WTC11 (cell line): ENCODE measurements at regions not wholly inside any gene's neighbourhood (a gene's known extent, or its start where the extent isn't known, plus 50 kb on each side); places are given as distances from the start of the nearest gene placed in this dataset.

Experiments
- ATAC-seq: fragments of 200-7000 bp; cut with Tn5 transposase; 2 replicates; pipeline ENCODE4 v1.10.0; 2021; ENCODE audit warnings: mild to moderate bottlenecking, moderate library complexity
- CTCF ChIA-PET: fragments of 300-600 bp; sonication (Branson Sonifier 250); formaldehyde crosslinking; loops from one replicate; lab custom pipeline; 2021; ENCODE audit warnings: antibody characterized with exemption; lab: Charles Lee
- POLR2A ChIA-PET: fragments of 350-600 bp; sonication (Branson Sonifier 250); formaldehyde crosslinking; loops from one replicate; lab custom pipeline; 2021; ENCODE audit warnings: antibody characterized with exemption; lab: Charles Lee
- DNase-seq: peaks from one replicate; pipeline ENCODE4 v3.0.0; 2021; ENCODE audit warnings: low spot score
- H3K27ac Mint-ChIP-seq: 2 replicates; pipeline ENCODE4 v1.8.0; 2021; ENCODE audit warnings: mixed read lengths
- H3K27me3 Mint-ChIP-seq: 2 replicates; pipeline ENCODE4 v1.8.0; 2021; ENCODE audit warnings: low read depth, mild to moderate bottlenecking, moderate library complexity, mixed read lengths
- H3K36me3 Mint-ChIP-seq: 2 replicates; pipeline ENCODE4 v1.8.0; 2021; ENCODE audit warnings: mixed read lengths
- H3K4me1 Mint-ChIP-seq: 2 replicates; pipeline ENCODE4 v1.8.0; 2022; ENCODE audit warnings: mixed read lengths
- H3K4me3 Mint-ChIP-seq: 2 replicates; pipeline ENCODE4 v1.8.0; 2021; ENCODE audit warnings: mild to moderate bottlenecking, moderate library complexity, mixed read lengths
- H3K9me3 Mint-ChIP-seq: 2 replicates; pipeline ENCODE4 v1.8.0; 2021; ENCODE audit warnings: mixed read lengths
- ATF1 ChIP-seq: sonication (generic); formaldehyde crosslinking; IDR thresholded peaks from 2 replicates; pipeline ENCODE4 v1.8.1; 2023; ENCODE audit warnings: mild to moderate bottlenecking, moderate library complexity, missing genetic modification reagents
- CBFB ChIP-seq: sonication (generic); formaldehyde crosslinking; IDR thresholded peaks from 2 replicates; pipeline ENCODE4 v1.8.1; 2022; ENCODE audit warnings: mild to moderate bottlenecking, low read depth, missing genetic modification reagents
- ELF4 ChIP-seq: sonication (generic); formaldehyde crosslinking; IDR thresholded peaks from 2 replicates; pipeline ENCODE4 v1.8.1; 2022; ENCODE audit warnings: low read depth, mild to moderate bottlenecking, moderate library complexity, missing genetic modification reagents
- ETV6 ChIP-seq: sonication (generic); formaldehyde crosslinking; IDR thresholded peaks from 2 replicates; pipeline ENCODE4 v1.8.1; 2022; ENCODE audit warnings: mild to moderate bottlenecking, missing genetic modification reagents
- FOXK1 ChIP-seq: sonication (generic); formaldehyde crosslinking; IDR thresholded peaks from 2 replicates; pipeline ENCODE4 v1.8.0; 2022; ENCODE audit warnings: mild to moderate bottlenecking, moderate library complexity, missing genetic modification reagents
- GRHL2 ChIP-seq: fragments of 250-450 bp; sonication (Bioruptor Pico); IDR thresholded peaks from 2 replicates; pipeline ENCODE4 v1.8.0; 2022; ENCODE audit warnings: mild to moderate bottlenecking, moderate library complexity; ENCODE audit not compliant: insufficient replicate concordance, severe bottlenecking
- KAT7 ChIP-seq: sonication (generic); formaldehyde crosslinking; IDR thresholded peaks from 2 replicates; pipeline ENCODE4 v1.8.1; 2023; ENCODE audit warnings: missing genetic modification reagents, mild to moderate bottlenecking, borderline replicate concordance
- NR2C2 ChIP-seq: sonication (generic); formaldehyde crosslinking; IDR thresholded peaks from 2 replicates; pipeline ENCODE4 v1.8.0; 2022; ENCODE audit warnings: mild to moderate bottlenecking, missing genetic modification reagents
- NR3C1 ChIP-seq: sonication (generic); formaldehyde crosslinking; conservative IDR thresholded peaks from 2 replicates; pipeline ENCODE4 v1.8.1; 2023; ENCODE audit warnings: low read depth, mild to moderate bottlenecking, missing genetic modification reagents
- OVOL2 ChIP-seq: fragments of 250-450 bp; sonication (Bioruptor Pico); IDR thresholded peaks from 2 replicates; pipeline ENCODE4 v1.9.0; 2021; ENCODE audit warnings: mild to moderate bottlenecking, borderline replicate concordance
- PREB ChIP-seq: sonication (generic); formaldehyde crosslinking; IDR thresholded peaks from 2 replicates; pipeline ENCODE4 v1.8.1; 2022; ENCODE audit warnings: mild to moderate bottlenecking, missing genetic modification reagents, moderate library complexity, borderline replicate concordance
- RELA ChIP-seq: sonication (generic); formaldehyde crosslinking; IDR thresholded peaks from 2 replicates; pipeline ENCODE4 v1.8.1; 2022; ENCODE audit warnings: missing genetic modification reagents, mild to moderate bottlenecking, borderline replicate concordance
- STAT6 ChIP-seq: sonication (generic); formaldehyde crosslinking; conservative IDR thresholded peaks from 2 replicates; pipeline ENCODE4 v1.8.1; 2023; ENCODE audit warnings: mild to moderate bottlenecking, low read depth, missing genetic modification reagents, moderate library complexity
- USF1 ChIP-seq: sonication (generic); formaldehyde crosslinking; IDR thresholded peaks from 2 replicates; pipeline ENCODE4 v1.8.0; 2022; ENCODE audit warnings: mild to moderate bottlenecking, missing genetic modification reagents
- ZNF121 ChIP-seq: sonication (generic); formaldehyde crosslinking; IDR thresholded peaks from 2 replicates; pipeline ENCODE4 v1.8.0; 2023; ENCODE audit warnings: missing genetic modification reagents
- ZNF138 ChIP-seq: sonication (generic); formaldehyde crosslinking; conservative IDR thresholded peaks from 2 replicates; pipeline ENCODE4 v1.8.1; 2022; ENCODE audit warnings: mild to moderate bottlenecking, moderate library complexity, missing genetic modification reagents
- ZNF219 ChIP-seq: sonication (generic); formaldehyde crosslinking; IDR thresholded peaks from 2 replicates; pipeline ENCODE4 v1.8.0; 2023; ENCODE audit warnings: missing genetic modification reagents, mild to moderate bottlenecking, borderline replicate concordance
- ZNF671 ChIP-seq: fragments of 250-450 bp; sonication (Bioruptor Pico); IDR thresholded peaks from 2 replicates; pipeline ENCODE4 v1.8.0; 2021; ENCODE audit warnings: mild to moderate bottlenecking

GRCh38 chr2:10519394-10519740, 71.2 kb upstream of the ODC1 start (continued):
- TF ChIP-seq USF1 (no peak), PREB (CRISPR knock-in tag) (no peak)

- no peak overlapping the region for H3K27ac Mint-ChIP-seq
- ChIA-PET POLR2A (no interaction called here), CTCF (no interaction called here)
- peaks cover 9% of the 10 kb centered on the region; the same call in 1 of the 2 replicates for H3K4me1 Mint-ChIP-seq
- H3K36me3 Mint-ChIP-seq, result peaks cover 21% of the 10 kb centered on the region
- H3K27me3 Mint-ChIP-seq, result peaks cover 7% of the 10 kb centered on the region
- peaks cover 38% of the 10 kb centered on the region for H3K9me3 Mint-ChIP-seq
- DNase-seq (no peak), ATAC-seq (no peak)
- no peak overlapping the region for H3K4me3 Mint-ChIP-seq
- TF ChIP-seq STAT6, result no peak
- TF ChIP-seq KAT7, result no peak
- TF ChIP-seq CBFB (CRISPR knock-in tag), result no peak
- TF ChIP-seq RELA, result no peak
- no peak for TF ChIP-seq ATF1
- TF ChIP-seq ETV6 (CRISPR knock-in tag), result no peak
- TF ChIP-seq GRHL2 (CRISPR knock-in tag), result no peak
- TF ChIP-seq NR2C2, result no peak
- TF ChIP-seq ELF4, result no peak
- no peak for TF ChIP-seq ZNF138 (CRISPR knock-in tag)
- no peak for TF ChIP-seq NR3C1 (CRISPR knock-in tag)
- TF ChIP-seq FOXK1 (CRISPR knock-in tag), result no peak
- TF ChIP-seq OVOL2, result no peak
- no peak for TF ChIP-seq ZNF219 (CRISPR knock-in tag)
Measured at GRCh38 chr2:10518470-10519393, 70.6 kb upstream of the ODC1 start.

- ATAC-seq (no peak), DNase-seq (no peak)
- Mint-ChIP-seq H3K9me3 (peaks cover 38% of the 10 kb centered on the region), H3K4me1 (peaks cover 9% of the 10 kb centered on the region; the same call in 1 of the 2 replicates), H3K27me3 (peaks cover 7% of the 10 kb centered on the region), H3K36me3 (peaks cover 21% of the 10 kb centered on the region), H3K27ac (no peak overlapping the region), H3K4me3 (no peak overlapping the region)
- POLR2A ChIA-PET, result no interaction called here
- TF ChIP-seq ZNF671 (no peak), ZNF121 (CRISPR knock-in tag) (no peak)
- CTCF ChIA-PET, result no interaction called here
Measured at GRCh38 chr2:10517351-10518043, 69.4 kb upstream of the ODC1 start.
